CD8-positive, alpha-beta memory T cell (primary cell): ENCODE measurements at regions not wholly inside any gene's neighbourhood (a gene's known extent, or its start where the extent isn't known, plus 50 kb on each side); places are given as distances from the start of the nearest gene placed in this dataset.

ENCODE experiments used
- CTCF ChIA-PET: fragments of 350-600 bp; sonication (Branson Sonifier 250); formaldehyde crosslinking; loops from one replicate; lab custom pipeline; 2021; ENCODE audit warnings: antibody characterized with exemption; lab: Charles Lee
- POLR2A ChIA-PET: fragments of 350-600 bp; sonication (Branson Sonifier 250); formaldehyde crosslinking; loops from one replicate; lab custom pipeline; 2021; ENCODE audit warnings: antibody characterized with exemption; lab: Charles Lee
- DNase-seq, 5 donors: peaks; one replicate each; pipeline versions ENCODE4 v3.0.0 to v3.0.0-alpha.2; 2020 to 2022; ENCODE audit warnings: mixed read lengths in 1 of 5
- H3K27ac ChIP-seq: one replicate; pipeline ENCODE4 v1.7.0; 2013; ENCODE audit warnings: low read depth, mild to moderate bottlenecking, low read length, moderate library complexity
- H3K27me3 ChIP-seq: 2 replicates; pipeline ENCODE4 v1.7.0; 2013; ENCODE audit warnings: low read length, mild to moderate bottlenecking; ENCODE audit not compliant: insufficient read depth, poor library complexity, severe bottlenecking
- H3K36me3 ChIP-seq: 2 replicates; pipeline ENCODE4 v1.7.0; 2013; ENCODE audit warnings: mild to moderate bottlenecking, low read length, moderate library complexity; ENCODE audit not compliant: insufficient read depth
- H3K4me1 ChIP-seq: 2 replicates; pipeline ENCODE4 v1.7.0; 2013; ENCODE audit warnings: mild to moderate bottlenecking, low read length, moderate library complexity; ENCODE audit not compliant: insufficient read depth
- H3K4me3 ChIP-seq: 2 replicates; pipeline ENCODE4 v1.7.0; 2013; ENCODE audit warnings: mild to moderate bottlenecking, low read length
- H3K9me3 ChIP-seq: 2 replicates; pipeline ENCODE4 v1.7.0; 2013; ENCODE audit warnings: mild to moderate bottlenecking, low read length
- H3K27ac Mint-ChIP-seq, 8 donors: one replicate each; pipeline ENCODE4 v1.8.0; 2020 to 2021; ENCODE audit warnings: mixed read lengths in 8 of 8, mild to moderate bottlenecking in 6 of 8, inconsistent platforms in 3 of 8, moderate library complexity in 3 of 8
- H3K27me3 Mint-ChIP-seq, 2 donors: one replicate each; pipeline ENCODE4 v1.8.0; 2020 to 2021; ENCODE audit warnings: mixed read lengths in 2 of 2, mild to moderate bottlenecking in 1 of 2, moderate library complexity in 1 of 2
- H3K36me3 Mint-ChIP-seq, 3 donors: one replicate each; pipeline ENCODE4 v1.8.0; 2020 to 2021; ENCODE audit warnings: mixed read lengths in 3 of 3, inconsistent platforms in 1 of 3, mild to moderate bottlenecking in 1 of 3
- H3K4me1 Mint-ChIP-seq, 3 donors: one replicate each; pipeline ENCODE4 v1.8.0; 2020 to 2021; ENCODE audit warnings: mixed read lengths in 3 of 3, inconsistent platforms in 1 of 3, mild to moderate bottlenecking in 1 of 3
- H3K4me3 Mint-ChIP-seq, 7 donors: one replicate each; pipeline ENCODE4 v1.8.0; 2020 to 2021; ENCODE audit warnings: mixed read lengths in 7 of 7, mild to moderate bottlenecking in 6 of 7, moderate library complexity in 4 of 7, inconsistent platforms in 2 of 7
- H3K9me3 Mint-ChIP-seq, 5 donors: one replicate each; pipeline ENCODE4 v1.8.0; 2020 to 2022; ENCODE audit warnings: mixed read lengths in 5 of 5, mild to moderate bottlenecking in 3 of 5, moderate library complexity in 2 of 5, inconsistent platforms in 1 of 5

GRCh38 chr1:229080361-229080760 is 190.6 kb upstream of the RAB4A start:
- Mint-ChIP-seq H3K36me3 (peaks cover 2 to 29% (median 4%) of the 10 kb centered on the region in 3 donors), H3K27me3 (peaks cover 4 to 10% of the 10 kb centered on the region in 2 donors), H3K4me1 (peaks cover 0 to 17% (median 13%) of the 10 kb centered on the region in 3 donors), H3K27ac (peak overlapping the region in 1 of 8 donors; percentile 17), H3K9me3 (peaks cover 14 to 27% (median 24%) of the 10 kb centered on the region in 5 donors), H3K4me3 (no peak overlapping the region)
- no peak for DNase-seq
- POLR2A ChIA-PET = no interaction called here
- H3K27ac ChIP-seq = no peak overlapping the region
- no peaks in the 10 kb centered on the region for H3K36me3 ChIP-seq
- CTCF ChIA-PET = no interaction called here
- H3K27me3 ChIP-seq = no peaks in the 10 kb centered on the region
- no peak overlapping the region for H3K4me3 ChIP-seq
- H3K9me3 ChIP-seq = peaks cover 8% of the 10 kb centered on the region
- H3K4me1 ChIP-seq = no peaks in the 10 kb centered on the region

GRCh38 chr1:229085291-229085690 is 185.6 kb upstream of the RAB4A start:
- Mint-ChIP-seq H3K4me1 (peaks cover 0 to 3% (median under 1%) of the 10 kb centered on the region in 3 donors), H3K36me3 (peaks cover 2 to 29% (median 5%) of the 10 kb centered on the region in 3 donors), H3K27ac (no peak overlapping the region), H3K9me3 (peaks cover 14 to 27% (median 24%) of the 10 kb centered on the region in 5 donors), H3K4me3 (no peak overlapping the region), H3K27me3 (peaks cover 9 to 31% of the 10 kb centered on the region in 2 donors)
- Histone ChIP-seq H3K4me1 (no peaks in the 10 kb centered on the region), H3K4me3 (no peak overlapping the region), H3K36me3 (no peaks in the 10 kb centered on the region), H3K9me3 (peaks cover 8% of the 10 kb centered on the region), H3K27me3 (no peaks in the 10 kb centered on the region), H3K27ac (no peak overlapping the region)
- ChIA-PET CTCF (no interaction called here), POLR2A (no interaction called here)
- DNase-seq = no peak

- Mint-ChIP-seq H3K4me3 (no peak overlapping the region), H3K27me3 (peaks cover 9 to 31% of the 10 kb centered on the region in 2 donors), H3K4me1 (peaks cover 0 to 3% (median 0%) of the 10 kb centered on the region in 3 donors), H3K36me3 (peaks cover 2 to 29% (median 5%) of the 10 kb centered on the region in 3 donors), H3K9me3 (peaks cover 14 to 27% (median 24%) of the 10 kb centered on the region in 5 donors), H3K27ac (peak overlapping the region in 1 of 8 donors; percentile 77)
- ChIA-PET POLR2A (no interaction called here), CTCF (no interaction called here)
- Histone ChIP-seq H3K36me3 (no peaks in the 10 kb centered on the region), H3K4me1 (no peaks in the 10 kb centered on the region), H3K27me3 (no peaks in the 10 kb centered on the region), H3K27ac (no peak overlapping the region), H3K4me3 (no peak overlapping the region), H3K9me3 (peaks cover 8% of the 10 kb centered on the region)
- no peak for DNase-seq
Observed at GRCh38 chr1:229086091-229086490, 184.8 kb upstream of the RAB4A start.

- no peak overlapping the region for H3K4me3 Mint-ChIP-seq
- CTCF ChIA-PET = no interaction called here
Observed at GRCh38 chr1:229086686-229087085, 184.2 kb upstream of the RAB4A start.

GRCh38 chr1:229087339-229087738 is 183.6 kb upstream of the RAB4A start:
- peaks cover 12 to 20% (median 17%) of the 10 kb centered on the region in 5 donors for H3K9me3 Mint-ChIP-seq
- no peaks in the 10 kb centered on the region for H3K4me1 ChIP-seq
- H3K27ac ChIP-seq = no peak overlapping the region
- no peaks in the 10 kb centered on the region for H3K27me3 ChIP-seq
- H3K4me3 ChIP-seq = no peak overlapping the region
- H3K9me3 ChIP-seq = peaks cover 8% of the 10 kb centered on the region
- no peaks in the 10 kb centered on the region for H3K36me3 ChIP-seq
- H3K4me3 Mint-ChIP-seq = no peak overlapping the region
- peaks cover 0 to 3% (median 0%) of the 10 kb centered on the region in 3 donors for H3K4me1 Mint-ChIP-seq
- CTCF ChIA-PET = no interaction called here
- H3K36me3 Mint-ChIP-seq = peaks cover 2 to 18% (median 5%) of the 10 kb centered on the region in 3 donors
- peaks cover 9 to 25% of the 10 kb centered on the region in 2 donors for H3K27me3 Mint-ChIP-seq
- no peak overlapping the region for H3K27ac Mint-ChIP-seq
- POLR2A ChIA-PET = no interaction called here
- no peak for DNase-seq

More at GRCh38 chr1:229086686-229087085, 184.2 kb upstream of the RAB4A start:
- no peaks in the 10 kb centered on the region for H3K36me3 ChIP-seq
- peaks cover 9 to 27% of the 10 kb centered on the region in 2 donors for H3K27me3 Mint-ChIP-seq
- no peak for DNase-seq
- H3K9me3 ChIP-seq = peaks cover 8% of the 10 kb centered on the region
- H3K27ac Mint-ChIP-seq = peak overlapping the region in 1 of 8 donors; percentile 2
- peaks cover 0 to 3% (median 0%) of the 10 kb centered on the region in 3 donors for H3K4me1 Mint-ChIP-seq
- peaks cover 2 to 25% (median 5%) of the 10 kb centered on the region in 3 donors for H3K36me3 Mint-ChIP-seq
- no peak overlapping the region for H3K4me3 ChIP-seq
- H3K4me1 ChIP-seq = no peaks in the 10 kb centered on the region
- H3K9me3 Mint-ChIP-seq = peaks cover 13 to 25% (median 23%) of the 10 kb centered on the region in 5 donors
- POLR2A ChIA-PET = no interaction called here
- no peak overlapping the region for H3K27ac ChIP-seq
- H3K27me3 ChIP-seq = no peaks in the 10 kb centered on the region

- Mint-ChIP-seq H3K9me3 (peaks cover 9 to 15% (median 13%) of the 10 kb centered on the region in 5 donors), H3K27ac (no peak overlapping the region), H3K27me3 (peaks cover 9 to 25% of the 10 kb centered on the region in 2 donors), H3K4me1 (peaks cover 4 to 5% (median 5%) of the 10 kb centered on the region in 3 donors), H3K36me3 (peaks cover 1 to 12% (median 2%) of the 10 kb centered on the region in 3 donors), H3K4me3 (no peak overlapping the region)
- CTCF ChIA-PET = no interaction called here
- peaks cover 4% of the 10 kb centered on the region for H3K9me3 ChIP-seq
- no peaks in the 10 kb centered on the region for H3K27me3 ChIP-seq
- H3K4me3 ChIP-seq = no peak overlapping the region
- POLR2A ChIA-PET = no interaction called here
- no peak overlapping the region for H3K27ac ChIP-seq
- no peak for DNase-seq
- no peaks in the 10 kb centered on the region for H3K36me3 ChIP-seq
- H3K4me1 ChIP-seq = peaks cover 5% of the 10 kb centered on the region
Observed at GRCh38 chr1:229087906-229088305, 183.0 kb upstream of the RAB4A start.

- DNase-seq = no peak
- Mint-ChIP-seq H3K27ac (peak overlapping the region in 1 of 8 donors; percentile 43), H3K9me3 (peaks cover 3 to 7% (median 7%) of the 10 kb centered on the region in 5 donors), H3K36me3 (peaks cover 1 to 4% (median 2%) of the 10 kb centered on the region in 3 donors), H3K27me3 (peaks cover 8 to 25% of the 10 kb centered on the region in 2 donors), H3K4me1 (peaks cover 7 to 8% (median 8%) of the 10 kb centered on the region in 3 donors), H3K4me3 (no peak overlapping the region)
- Histone ChIP-seq H3K36me3 (no peaks in the 10 kb centered on the region), H3K4me3 (no peak overlapping the region), H3K27ac (no peak overlapping the region), H3K9me3 (no peaks in the 10 kb centered on the region), H3K4me1 (peaks cover 8% of the 10 kb centered on the region), H3K27me3 (no peaks in the 10 kb centered on the region)
- CTCF ChIA-PET = no interaction called here
- POLR2A ChIA-PET = no interaction called here
Observed at GRCh38 chr1:229088711-229089110, 182.2 kb upstream of the RAB4A start.

- peak overlapping the region in 2 of 8 donors; percentile 23 to 80 for H3K27ac Mint-ChIP-seq
- H3K4me1 Mint-ChIP-seq = peaks cover 7 to 8% (median 8%) of the 10 kb centered on the region in 3 donors
- H3K9me3 Mint-ChIP-seq = peaks cover 0 to under 1% (median 0%) of the 10 kb centered on the region in 5 donors
- no peaks in the 10 kb centered on the region for H3K27me3 ChIP-seq
- no peak overlapping the region for H3K4me3 ChIP-seq
- peaks cover 8% of the 10 kb centered on the region for H3K4me1 ChIP-seq
- H3K36me3 Mint-ChIP-seq = peaks cover 0 to 1% (median 0%) of the 10 kb centered on the region in 3 donors
- H3K27ac ChIP-seq = no peak overlapping the region
- POLR2A ChIA-PET = no interaction called here
- DNase-seq = no peak
- H3K9me3 ChIP-seq = no peaks in the 10 kb centered on the region
- CTCF ChIA-PET = no interaction called here
- no peak overlapping the region for H3K4me3 Mint-ChIP-seq
- no peaks in the 10 kb centered on the region for H3K36me3 ChIP-seq
- H3K27me3 Mint-ChIP-seq = peaks cover 8 to 25% of the 10 kb centered on the region in 2 donors
Observed at GRCh38 chr1:229089586-229090208, 181.2 kb upstream of the RAB4A start.
